C4-2B (cell line): ENCODE measurements at regions not wholly inside any gene's neighbourhood (a gene's known extent, or its start where the extent isn't known, plus 50 kb on each side); places are given as distances from the start of the nearest gene placed in this dataset.

ENCODE experiments used
- H3K27ac ChIP-seq: fragments of 450-650 bp; 2 replicates; pipeline ENCODE4 v1.5.1; 2017
- ZFX ChIP-seq: fragments of 450-650 bp; IDR thresholded peaks from 2 replicates; pipeline ENCODE4 v1.6.1; 2017
- TF ChIP-seq, protein P1 (sequence below): fragments of 450-650 bp; conservative IDR thresholded peaks from 2 replicates; pipeline ENCODE4 v1.5.1; 2017; ENCODE audit warnings: mild to moderate bottlenecking

DNA sequence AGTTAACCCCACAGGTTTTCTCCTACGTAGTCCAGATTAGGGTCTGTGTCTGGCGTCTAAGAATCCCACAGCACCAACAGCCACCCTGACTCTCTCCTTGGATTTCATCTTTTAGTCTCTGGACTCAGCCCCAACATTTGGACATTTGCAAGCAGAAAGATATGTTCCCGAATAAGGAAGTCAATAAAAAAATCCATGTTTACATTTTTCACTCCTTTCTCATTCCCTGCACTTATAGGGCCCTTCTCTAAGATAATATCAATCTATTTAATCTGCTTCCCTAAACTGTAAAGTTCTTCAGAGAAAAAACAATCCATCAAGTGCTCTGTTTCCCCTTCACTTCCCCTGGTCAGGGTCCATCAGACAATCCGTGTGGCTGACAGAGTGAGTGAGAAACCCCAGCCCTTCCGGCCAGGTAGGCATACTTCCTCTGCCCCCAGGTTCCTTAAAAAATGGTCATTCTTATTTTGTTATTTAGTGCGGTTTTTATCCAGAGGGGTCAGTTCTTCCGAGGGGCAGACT is 105.9 kb upstream of the CDC42BPA start:
- TF ChIP-seq, protein P1, sequence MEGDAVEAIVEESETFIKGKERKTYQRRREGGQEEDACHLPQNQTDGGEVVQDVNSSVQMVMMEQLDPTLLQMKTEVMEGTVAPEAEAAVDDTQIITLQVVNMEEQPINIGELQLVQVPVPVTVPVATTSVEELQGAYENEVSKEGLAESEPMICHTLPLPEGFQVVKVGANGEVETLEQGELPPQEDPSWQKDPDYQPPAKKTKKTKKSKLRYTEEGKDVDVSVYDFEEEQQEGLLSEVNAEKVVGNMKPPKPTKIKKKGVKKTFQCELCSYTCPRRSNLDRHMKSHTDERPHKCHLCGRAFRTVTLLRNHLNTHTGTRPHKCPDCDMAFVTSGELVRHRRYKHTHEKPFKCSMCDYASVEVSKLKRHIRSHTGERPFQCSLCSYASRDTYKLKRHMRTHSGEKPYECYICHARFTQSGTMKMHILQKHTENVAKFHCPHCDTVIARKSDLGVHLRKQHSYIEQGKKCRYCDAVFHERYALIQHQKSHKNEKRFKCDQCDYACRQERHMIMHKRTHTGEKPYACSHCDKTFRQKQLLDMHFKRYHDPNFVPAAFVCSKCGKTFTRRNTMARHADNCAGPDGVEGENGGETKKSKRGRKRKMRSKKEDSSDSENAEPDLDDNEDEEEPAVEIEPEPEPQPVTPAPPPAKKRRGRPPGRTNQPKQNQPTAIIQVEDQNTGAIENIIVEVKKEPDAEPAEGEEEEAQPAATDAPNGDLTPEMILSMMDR, result no peak
- no peak for TF ChIP-seq ZFX
- peak overlapping the region; percentile 35 for H3K27ac ChIP-seq

DNA sequence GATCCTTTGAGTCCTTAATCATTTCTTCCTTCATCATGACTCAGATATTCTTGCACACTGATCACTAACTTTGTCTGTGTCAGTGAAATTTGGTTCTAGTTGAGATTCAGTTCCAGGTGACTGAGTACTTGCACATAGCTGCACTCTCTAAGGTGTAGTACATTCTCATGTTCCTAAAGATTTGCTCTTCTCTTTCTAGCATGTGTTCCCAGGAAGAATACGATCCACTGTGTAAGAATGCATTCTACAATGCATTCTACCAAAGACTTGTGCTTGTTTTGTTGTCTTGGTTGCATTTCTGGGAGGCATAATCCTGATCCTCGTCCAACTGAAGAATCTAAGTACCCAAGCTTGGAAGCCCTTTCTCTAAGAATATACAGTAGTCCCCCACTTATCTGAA is 104.3 kb upstream of the CDC42BPA start:
- TF ChIP-seq, protein P1, result no peak
- no peak for TF ChIP-seq ZFX
- H3K27ac ChIP-seq, result no peak overlapping the region

DNA sequence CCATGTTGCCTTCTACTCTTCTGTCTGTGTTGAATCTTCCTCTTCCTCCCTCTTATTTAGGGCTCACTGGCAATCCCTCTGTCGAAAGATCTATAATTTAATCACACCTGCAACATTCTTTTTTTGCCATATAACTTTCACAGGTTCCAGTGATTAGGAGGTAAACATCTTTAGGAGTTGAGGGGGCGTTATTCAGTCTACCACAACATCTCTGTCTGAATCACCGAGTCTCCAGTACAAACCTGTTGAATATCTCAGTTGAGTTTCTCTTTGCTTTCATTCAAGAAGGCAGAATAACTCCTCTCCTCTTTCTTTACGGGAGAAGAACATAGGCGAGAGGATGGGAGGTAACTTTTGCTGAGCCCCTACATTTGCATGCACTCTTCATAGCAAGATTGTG is 101.9 kb upstream of the CDC42BPA start:
- no peak for TF ChIP-seq ZFX
- TF ChIP-seq, protein P1, result no peak
- no peak overlapping the region for H3K27ac ChIP-seq

DNA sequence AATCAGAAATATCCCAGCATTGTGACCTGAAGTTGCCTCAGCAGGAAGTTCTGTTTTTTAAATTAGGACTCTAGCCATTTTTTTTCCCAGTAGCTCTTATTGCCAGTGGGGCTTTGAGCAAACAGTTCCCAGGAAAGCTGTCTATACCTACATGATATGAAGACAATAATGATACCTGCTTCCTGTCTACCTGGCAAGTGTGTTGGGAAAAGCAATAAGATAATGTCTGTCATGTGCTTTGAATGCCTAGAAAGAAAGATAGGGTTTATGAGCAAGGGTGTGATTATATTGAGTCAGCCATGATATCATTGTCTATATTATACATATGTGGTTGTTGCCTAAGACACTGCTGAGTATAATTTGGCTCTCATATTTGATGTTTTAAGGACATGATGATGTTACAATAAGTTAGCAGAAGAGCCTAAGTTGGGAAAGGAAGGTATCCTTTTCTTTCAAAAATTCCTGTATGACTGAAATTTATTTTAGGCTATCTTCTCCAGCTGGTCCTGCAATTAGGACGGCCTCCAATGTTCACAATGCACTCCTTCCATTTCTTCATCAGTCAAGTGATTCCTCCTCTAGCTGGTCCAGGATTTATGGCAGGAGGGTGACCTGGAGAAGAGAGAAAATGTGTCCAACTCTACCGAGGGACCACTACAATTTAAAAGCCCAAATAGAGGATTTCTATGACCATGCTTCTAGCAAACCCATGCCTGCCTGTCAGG is 99.6 kb upstream of the CDC42BPA start:
- H3K27ac ChIP-seq, result no peak overlapping the region

DNA sequence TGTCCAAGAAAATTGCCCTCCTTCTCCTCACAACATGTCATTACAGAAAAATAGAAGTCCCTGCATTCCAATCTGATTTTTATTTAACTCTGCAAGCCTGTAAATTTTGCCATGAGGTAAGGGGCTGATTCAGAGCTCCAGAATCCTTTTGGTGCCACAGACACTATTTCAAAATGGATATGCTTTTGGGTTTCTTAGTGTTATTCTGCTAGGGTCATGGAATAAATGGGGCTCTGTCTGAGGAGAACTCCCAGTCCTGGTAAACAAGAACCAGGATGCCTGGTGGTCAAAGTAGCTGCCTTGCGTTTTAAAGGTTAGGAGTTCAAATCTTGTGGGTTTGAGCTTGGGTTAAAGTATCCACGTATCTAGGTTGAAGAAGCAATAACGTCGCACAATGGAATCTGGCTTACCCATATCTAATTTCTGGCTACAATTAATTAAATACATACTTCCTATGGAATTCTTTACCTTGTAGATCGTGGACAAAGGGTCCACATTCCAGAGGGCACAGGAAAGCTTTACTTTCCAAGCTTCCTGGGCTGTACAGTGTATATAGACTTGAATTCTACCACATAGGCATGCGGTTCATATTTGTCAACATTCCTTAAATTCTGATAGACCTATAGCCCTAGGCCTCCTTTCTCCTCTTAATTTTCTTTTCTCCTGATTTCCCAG is 98.0 kb upstream of the CDC42BPA start:
- TF ChIP-seq ZFX, result no peak
- TF ChIP-seq, protein P1, result no peak
- no peak overlapping the region for H3K27ac ChIP-seq

More for the DNA sequence above, 99.6 kb upstream of the CDC42BPA start:
- no peak for TF ChIP-seq ZFX
- TF ChIP-seq, protein P1, result no peak

- TF ChIP-seq ZFX, result no peak
- TF ChIP-seq, protein P1, result no peak
- no peak overlapping the region for H3K27ac ChIP-seq
Measured at GRCh38 chr1:227415115-227415790, 97.0 kb upstream of the CDC42BPA start.

DNA sequence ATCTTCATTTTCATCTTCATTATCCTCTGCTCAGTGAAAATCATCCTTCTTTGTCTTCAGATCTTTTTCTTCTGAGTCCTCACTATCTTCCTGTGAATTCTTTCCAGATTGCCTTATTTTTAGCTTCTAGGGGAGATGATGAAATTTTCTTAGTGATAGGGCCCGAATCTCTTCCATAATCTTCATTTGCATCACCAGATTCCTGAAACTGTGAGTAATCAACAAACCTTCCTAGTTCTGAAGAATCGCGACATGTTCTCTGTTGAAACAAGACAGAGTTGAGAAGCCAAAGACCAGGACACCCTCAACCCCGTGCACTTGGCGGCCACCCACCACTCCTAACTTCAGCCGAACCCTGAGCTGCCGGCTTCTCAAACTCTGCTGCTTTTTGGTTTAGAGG is 92.8 kb upstream of the CDC42BPA start:
- H3K27ac ChIP-seq, result no peak overlapping the region

GRCh38 chr1:227406332-227406731 is 88.0 kb upstream of the CDC42BPA start:
- H3K27ac ChIP-seq, result peak overlapping the region; percentile 67

More for the DNA sequence above, 92.8 kb upstream of the CDC42BPA start:
- no peak for TF ChIP-seq ZFX
- TF ChIP-seq, protein P1, result no peak
